ENCODE measurements at regions not wholly inside any gene's neighbourhood (a gene's known extent, or its start where the extent isn't known, plus 50 kb on each side); places are given as distances from the start of the nearest gene placed in this dataset.

- TF ChIP-seq CTCF (IDR thresholded peaks at IDR 0.05; ENCODE audit: insufficient read depth, low read depth, low read length) (no peak), EZH2 (IDR thresholded peaks at IDR 0.05; ENCODE audit: insufficient read depth, low read length) (no peak)
Observed at GRCh38 chr4:181685911-181686310, 557.3 kb upstream of the TENM3 start.
